WTC11 (cell line): ENCODE measurements at regions not wholly inside any gene's neighbourhood (a gene's known extent, or its start where the extent isn't known, plus 50 kb on each side); places are given as distances from the start of the nearest gene placed in this dataset.

Source experiments
- AFF4 ChIP-seq: sonication (generic); formaldehyde crosslinking; IDR thresholded peaks from 2 replicates; pipeline ENCODE4 v1.8.1; 2023; ENCODE audit warnings: mild to moderate bottlenecking, missing genetic modification reagents, borderline replicate concordance
- ATF2 ChIP-seq: sonication (generic); formaldehyde crosslinking; IDR thresholded peaks from 2 replicates; pipeline ENCODE4 v1.8.1; 2022; ENCODE audit warnings: low read depth, missing genetic modification reagents, borderline replicate concordance
- CBFB ChIP-seq: sonication (generic); formaldehyde crosslinking; IDR thresholded peaks from 2 replicates; pipeline ENCODE4 v1.8.1; 2022; ENCODE audit warnings: mild to moderate bottlenecking, low read depth, missing genetic modification reagents
- CTCF ChIP-seq: fragments of 200-600 bp; IDR thresholded peaks from 2 replicates; pipeline ENCODE4 v1.8.0; 2022; ENCODE audit warnings: antibody characterized with exemption
- E2F1 ChIP-seq: sonication (generic); formaldehyde crosslinking; IDR thresholded peaks from 2 replicates; pipeline ENCODE4 v1.8.0; 2022; ENCODE audit warnings: mild to moderate bottlenecking, missing genetic modification reagents
- FOXP1 ChIP-seq: sonication (generic); formaldehyde crosslinking; IDR thresholded peaks from 2 replicates; pipeline ENCODE4 v1.8.0; 2022; ENCODE audit warnings: missing genetic modification reagents, mild to moderate bottlenecking, moderate library complexity, borderline replicate concordance
- NFYB ChIP-seq: sonication (generic); formaldehyde crosslinking; conservative IDR thresholded peaks from 2 replicates; pipeline ENCODE4 v1.8.0; 2022; ENCODE audit warnings: low read depth, missing genetic modification reagents
- RELA ChIP-seq: sonication (generic); formaldehyde crosslinking; IDR thresholded peaks from 2 replicates; pipeline ENCODE4 v1.8.1; 2022; ENCODE audit warnings: missing genetic modification reagents, mild to moderate bottlenecking, borderline replicate concordance
- USF1 ChIP-seq: sonication (generic); formaldehyde crosslinking; IDR thresholded peaks from 2 replicates; pipeline ENCODE4 v1.8.0; 2022; ENCODE audit warnings: mild to moderate bottlenecking, missing genetic modification reagents
- USF2 ChIP-seq: sonication (generic); formaldehyde crosslinking; IDR thresholded peaks from 2 replicates; pipeline ENCODE4 v1.8.1; 2023; ENCODE audit warnings: mild to moderate bottlenecking, missing genetic modification reagents, moderate library complexity
- ZBTB21 ChIP-seq: sonication (generic); formaldehyde crosslinking; IDR thresholded peaks from 2 replicates; pipeline ENCODE4 v1.8.1; 2023; ENCODE audit warnings: mild to moderate bottlenecking, missing genetic modification reagents, borderline replicate concordance
- ZMAT4 ChIP-seq: fragments of 250-450 bp; sonication (Bioruptor Pico); IDR thresholded peaks from 2 replicates; pipeline ENCODE4 v1.9.0; 2021; ENCODE audit warnings: mild to moderate bottlenecking

GRCh38 chr1:234896477-234897389, 231.9 kb downstream of the TOMM20 start:
- no peak for TF ChIP-seq ZBTB21 (CRISPR knock-in tag)
- TF ChIP-seq FOXP1 (CRISPR knock-in tag): no peak
- TF ChIP-seq CTCF: no peak
- no peak for TF ChIP-seq RELA
- TF ChIP-seq ZMAT4: no peak
- TF ChIP-seq NFYB: no peak
- no peak for TF ChIP-seq USF2
- no peak for TF ChIP-seq USF1 (CRISPR knock-in tag)
- no peak for TF ChIP-seq CBFB (CRISPR knock-in tag)
- no peak for TF ChIP-seq AFF4
- no peak for TF ChIP-seq E2F1 (CRISPR knock-in tag)
- TF ChIP-seq ATF2 (CRISPR knock-in tag): no peak
